ENCODE measurements at regions not wholly inside any gene's neighbourhood (a gene's known extent, or its start where the extent isn't known, plus 50 kb on each side); places are given as distances from the start of the nearest gene placed in this dataset.

- ATAC-seq (replicated peaks), result no peak
- DNase-seq, result no peak
- Mint-ChIP-seq H3K4me3 (no peak overlapping the region), H3K4me1 (no peaks in the 10 kb centered on the region), H3K27ac (no peak overlapping the region), H3K27me3 (no peaks in the 10 kb centered on the region), H3K9me3 (peaks cover 8% of the 10 kb centered on the region in 2 donors), H3K36me3 (no peaks in the 10 kb centered on the region)
These were observed 275.8 kb downstream of the SQOR start for GRCh38 chr15:45910671-45911070.

- no peaks in the 10 kb centered on the region for H3K36me3 Mint-ChIP-seq
- ATAC-seq (replicated peaks), result no peak
- no peak overlapping the region for H3K27ac Mint-ChIP-seq
- DNase-seq, result no peak
- peaks cover 2 to 5% of the 10 kb centered on the region in 2 donors for H3K9me3 Mint-ChIP-seq
- H3K4me3 Mint-ChIP-seq, result no peak overlapping the region
- H3K4me1 Mint-ChIP-seq, result no peaks in the 10 kb centered on the region
- H3K27me3 Mint-ChIP-seq, result no peaks in the 10 kb centered on the region
These were observed 278.6 kb downstream of the SQOR start for GRCh38 chr15:45913451-45913850.

GRCh38 chr15:45914425-45914824 is 279.6 kb downstream of the SQOR start:
- Mint-ChIP-seq H3K27ac (no peak overlapping the region), H3K9me3 (peaks cover 0 to 4% of the 10 kb centered on the region in 2 donors), H3K4me3 (no peak overlapping the region), H3K27me3 (no peaks in the 10 kb centered on the region), H3K4me1 (no peaks in the 10 kb centered on the region), H3K36me3 (no peaks in the 10 kb centered on the region)
- no peak for DNase-seq
- ATAC-seq (replicated peaks), result no peak

- no peak overlapping the region for H3K27ac Mint-ChIP-seq
- DNase-seq, result no peak
- H3K9me3 Mint-ChIP-seq, result peaks cover 0 to 6% of the 10 kb centered on the region in 2 donors
- no peak overlapping the region for H3K4me3 Mint-ChIP-seq
- no peaks in the 10 kb centered on the region for H3K27me3 Mint-ChIP-seq
- H3K4me1 Mint-ChIP-seq, result no peaks in the 10 kb centered on the region
- ATAC-seq (replicated peaks), result no peak
- H3K36me3 Mint-ChIP-seq, result no peaks in the 10 kb centered on the region
These were observed 284.0 kb downstream of the SQOR start for GRCh38 chr15:45918839-45919238.

GRCh38 chr15:45919806-45920205 is 285.0 kb downstream of the SQOR start:
- Mint-ChIP-seq H3K27me3 (no peaks in the 10 kb centered on the region), H3K36me3 (no peaks in the 10 kb centered on the region), H3K4me3 (no peak overlapping the region)

GRCh38 chr15:45921376-45921775 is 286.5 kb downstream of the SQOR start:
- DNase-seq (no peak), ATAC-seq (replicated peaks) (no peak)
- H3K4me1 Mint-ChIP-seq, result no peaks in the 10 kb centered on the region
- H3K27ac Mint-ChIP-seq, result no peak overlapping the region
- no peak overlapping the region for H3K4me3 Mint-ChIP-seq
- H3K27me3 Mint-ChIP-seq, result no peaks in the 10 kb centered on the region
- H3K9me3 Mint-ChIP-seq, result peaks cover 0 to 4% of the 10 kb centered on the region in 2 donors
- no peaks in the 10 kb centered on the region for H3K36me3 Mint-ChIP-seq

More at GRCh38 chr15:45919806-45920205, 285.0 kb downstream of the SQOR start:
- Mint-ChIP-seq H3K4me1 (no peaks in the 10 kb centered on the region), H3K27ac (no peak overlapping the region), H3K9me3 (peaks cover 0 to 6% of the 10 kb centered on the region in 2 donors)
- ATAC-seq (replicated peaks), result no peak
- no peak for DNase-seq

GRCh38 chr15:45921978-45922377 is 287.1 kb downstream of the SQOR start:
- no peaks in the 10 kb centered on the region for H3K4me1 Mint-ChIP-seq
- H3K4me3 Mint-ChIP-seq, result no peak overlapping the region
- ATAC-seq (replicated peaks) (no peak), DNase-seq (no peak)
- no peaks in the 10 kb centered on the region for H3K36me3 Mint-ChIP-seq
- no peak overlapping the region for H3K27ac Mint-ChIP-seq
- H3K9me3 Mint-ChIP-seq, result peaks cover 0 to 5% of the 10 kb centered on the region in 2 donors
- H3K27me3 Mint-ChIP-seq, result no peaks in the 10 kb centered on the region

GRCh38 chr15:45941367-45941766 is 306.5 kb downstream of the SQOR start:
- no peaks in the 10 kb centered on the region for H3K36me3 Mint-ChIP-seq
- ATAC-seq (replicated peaks), result no peak
- H3K9me3 Mint-ChIP-seq, result peaks cover 0 to 3% of the 10 kb centered on the region in 2 donors
- H3K27ac Mint-ChIP-seq, result no peak overlapping the region
- H3K27me3 Mint-ChIP-seq, result no peaks in the 10 kb centered on the region
- H3K4me1 Mint-ChIP-seq, result no peaks in the 10 kb centered on the region
- DNase-seq, result no peak
- H3K4me3 Mint-ChIP-seq, result no peak overlapping the region

- Mint-ChIP-seq H3K4me3 (no peak overlapping the region), H3K27me3 (no peaks in the 10 kb centered on the region), H3K27ac (no peak overlapping the region), H3K9me3 (peaks cover 0 to 2% of the 10 kb centered on the region in 2 donors), H3K4me1 (no peaks in the 10 kb centered on the region), H3K36me3 (no peaks in the 10 kb centered on the region)
- DNase-seq (no peak), ATAC-seq (replicated peaks) (no peak)
These were observed 308.4 kb downstream of the SQOR start for GRCh38 chr15:45943240-45943639.

- no peak for ATAC-seq (replicated peaks)
These were observed 311.3 kb downstream of the SQOR start for GRCh38 chr15:45946111-45946510.

GRCh38 chr15:45948181-45948621 is 313.4 kb downstream of the SQOR start:
- ATAC-seq (replicated peaks), result no peak
- Mint-ChIP-seq H3K9me3 (peaks cover 0 to 2% of the 10 kb centered on the region in 2 donors), H3K36me3 (no peaks in the 10 kb centered on the region), H3K4me3 (no peak overlapping the region), H3K27ac (no peak overlapping the region), H3K4me1 (no peaks in the 10 kb centered on the region), H3K27me3 (no peaks in the 10 kb centered on the region)
- no peak for DNase-seq

More at GRCh38 chr15:45946111-45946510, 311.3 kb downstream of the SQOR start:
- Mint-ChIP-seq H3K4me1 (no peaks in the 10 kb centered on the region), H3K27me3 (no peaks in the 10 kb centered on the region), H3K27ac (no peak overlapping the region), H3K4me3 (no peak overlapping the region), H3K9me3 (peaks cover 0 to 2% of the 10 kb centered on the region in 2 donors), H3K36me3 (no peaks in the 10 kb centered on the region)
- DNase-seq, result no peak

- no peak overlapping the region for H3K4me3 Mint-ChIP-seq
- H3K4me1 Mint-ChIP-seq, result no peaks in the 10 kb centered on the region
- ATAC-seq (replicated peaks) (no peak), DNase-seq (no peak)
- H3K27me3 Mint-ChIP-seq, result no peaks in the 10 kb centered on the region
- H3K36me3 Mint-ChIP-seq, result peaks cover 0 to 4% of the 10 kb centered on the region in 2 donors
- no peak overlapping the region for H3K27ac Mint-ChIP-seq
- peaks cover 15 to 20% of the 10 kb centered on the region in 2 donors for H3K9me3 Mint-ChIP-seq
These were observed 324.1 kb downstream of the SQOR start for GRCh38 chr15:45958924-45959323.

- DNase-seq (no peak), ATAC-seq (replicated peaks) (no peak)
- Mint-ChIP-seq H3K4me3 (no peak overlapping the region), H3K27ac (no peak overlapping the region), H3K36me3 (peaks cover 0 to 4% of the 10 kb centered on the region in 2 donors), H3K27me3 (no peaks in the 10 kb centered on the region), H3K9me3 (peaks cover 17 to 19% of the 10 kb centered on the region in 2 donors), H3K4me1 (no peaks in the 10 kb centered on the region)
These were observed 327.9 kb downstream of the SQOR start for GRCh38 chr15:45962733-45963132.

GRCh38 chr15:45970542-45970941 is 335.7 kb downstream of the SQOR start:
- H3K4me3 Mint-ChIP-seq, result no peak overlapping the region
- H3K4me1 Mint-ChIP-seq, result no peaks in the 10 kb centered on the region
- H3K27me3 Mint-ChIP-seq, result no peaks in the 10 kb centered on the region
- DNase-seq (no peak), ATAC-seq (replicated peaks) (no peak)
- H3K36me3 Mint-ChIP-seq, result no peaks in the 10 kb centered on the region
- no peak overlapping the region for H3K27ac Mint-ChIP-seq
- peaks cover 3 to 12% of the 10 kb centered on the region in 2 donors for H3K9me3 Mint-ChIP-seq

GRCh38 chr15:45980366-45980765 is 345.5 kb downstream of the SQOR start:
- no peaks in the 10 kb centered on the region for H3K4me1 Mint-ChIP-seq
- DNase-seq (no peak), ATAC-seq (replicated peaks) (no peak)
- no peaks in the 10 kb centered on the region for H3K36me3 Mint-ChIP-seq
- no peak overlapping the region for H3K27ac Mint-ChIP-seq
- H3K4me3 Mint-ChIP-seq, result no peak overlapping the region
- H3K9me3 Mint-ChIP-seq, result no peaks in the 10 kb centered on the region
- no peaks in the 10 kb centered on the region for H3K27me3 Mint-ChIP-seq

GRCh38 chr15:45981625-45982024 is 346.8 kb downstream of the SQOR start:
- Mint-ChIP-seq H3K27me3 (no peaks in the 10 kb centered on the region), H3K4me3 (no peak overlapping the region), H3K27ac (no peak overlapping the region), H3K36me3 (no peaks in the 10 kb centered on the region), H3K4me1 (no peaks in the 10 kb centered on the region), H3K9me3 (peaks cover 4% of the 10 kb centered on the region in 2 donors)
- no peak for ATAC-seq (replicated peaks)
- no peak for DNase-seq
